ENCODE measurements at regions not wholly inside any gene's neighbourhood (a gene's known extent, or its start where the extent isn't known, plus 50 kb on each side); places are given as distances from the start of the nearest gene placed in this dataset.

- H3K27ac Mint-ChIP-seq (ENCODE audit: unreplicated experiment) = no peak overlapping the region
- no peaks in the 10 kb centered on the region for H3K9me3 Mint-ChIP-seq (ENCODE audit: unreplicated experiment)
- no peaks in the 10 kb centered on the region for H3K27me3 Mint-ChIP-seq (ENCODE audit: unreplicated experiment)
- no peak for DNase-seq (ENCODE audit: extremely low spot score, unreplicated experiment)
- no peaks in the 10 kb centered on the region for H3K36me3 Mint-ChIP-seq (ENCODE audit: unreplicated experiment)
- TF ChIP-seq, protein P1, sequence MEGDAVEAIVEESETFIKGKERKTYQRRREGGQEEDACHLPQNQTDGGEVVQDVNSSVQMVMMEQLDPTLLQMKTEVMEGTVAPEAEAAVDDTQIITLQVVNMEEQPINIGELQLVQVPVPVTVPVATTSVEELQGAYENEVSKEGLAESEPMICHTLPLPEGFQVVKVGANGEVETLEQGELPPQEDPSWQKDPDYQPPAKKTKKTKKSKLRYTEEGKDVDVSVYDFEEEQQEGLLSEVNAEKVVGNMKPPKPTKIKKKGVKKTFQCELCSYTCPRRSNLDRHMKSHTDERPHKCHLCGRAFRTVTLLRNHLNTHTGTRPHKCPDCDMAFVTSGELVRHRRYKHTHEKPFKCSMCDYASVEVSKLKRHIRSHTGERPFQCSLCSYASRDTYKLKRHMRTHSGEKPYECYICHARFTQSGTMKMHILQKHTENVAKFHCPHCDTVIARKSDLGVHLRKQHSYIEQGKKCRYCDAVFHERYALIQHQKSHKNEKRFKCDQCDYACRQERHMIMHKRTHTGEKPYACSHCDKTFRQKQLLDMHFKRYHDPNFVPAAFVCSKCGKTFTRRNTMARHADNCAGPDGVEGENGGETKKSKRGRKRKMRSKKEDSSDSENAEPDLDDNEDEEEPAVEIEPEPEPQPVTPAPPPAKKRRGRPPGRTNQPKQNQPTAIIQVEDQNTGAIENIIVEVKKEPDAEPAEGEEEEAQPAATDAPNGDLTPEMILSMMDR (IDR thresholded peaks at IDR 0.05) = no peak
- no peak overlapping the region for H3K4me3 Mint-ChIP-seq (ENCODE audit: unreplicated experiment)
- peaks cover 39% of the 10 kb centered on the region for H3K4me1 Mint-ChIP-seq (ENCODE audit: unreplicated experiment)
These were observed 151.0 kb downstream of the SEC14L1 start for GRCh38 chr17:77291591-77292386.

- Mint-ChIP-seq H3K4me3 (ENCODE audit: unreplicated experiment) (no peak overlapping the region), H3K36me3 (ENCODE audit: unreplicated experiment) (no peaks in the 10 kb centered on the region), H3K27me3 (ENCODE audit: unreplicated experiment) (no peaks in the 10 kb centered on the region), H3K4me1 (ENCODE audit: unreplicated experiment) (peaks cover 37% of the 10 kb centered on the region), H3K27ac (ENCODE audit: unreplicated experiment) (no peak overlapping the region), H3K9me3 (ENCODE audit: unreplicated experiment) (no peaks in the 10 kb centered on the region)
- DNase-seq (ENCODE audit: extremely low spot score, unreplicated experiment) = no peak
- TF ChIP-seq, protein P1 (IDR thresholded peaks at IDR 0.05) = no peak
These were observed 154.0 kb downstream of the SEC14L1 start for GRCh38 chr17:77294761-77295160.

- Mint-ChIP-seq H3K9me3 (ENCODE audit: unreplicated experiment) (no peaks in the 10 kb centered on the region), H3K27ac (ENCODE audit: unreplicated experiment) (no peak overlapping the region), H3K4me1 (ENCODE audit: unreplicated experiment) (peaks cover 35% of the 10 kb centered on the region), H3K4me3 (ENCODE audit: unreplicated experiment) (no peak overlapping the region), H3K36me3 (ENCODE audit: unreplicated experiment) (no peaks in the 10 kb centered on the region), H3K27me3 (ENCODE audit: unreplicated experiment) (no peaks in the 10 kb centered on the region)
- DNase-seq (ENCODE audit: extremely low spot score, unreplicated experiment) = no peak
- TF ChIP-seq, protein P1 (IDR thresholded peaks at IDR 0.05) = no peak
These were observed 154.6 kb downstream of the SEC14L1 start for GRCh38 chr17:77295241-77295853.

DNA sequence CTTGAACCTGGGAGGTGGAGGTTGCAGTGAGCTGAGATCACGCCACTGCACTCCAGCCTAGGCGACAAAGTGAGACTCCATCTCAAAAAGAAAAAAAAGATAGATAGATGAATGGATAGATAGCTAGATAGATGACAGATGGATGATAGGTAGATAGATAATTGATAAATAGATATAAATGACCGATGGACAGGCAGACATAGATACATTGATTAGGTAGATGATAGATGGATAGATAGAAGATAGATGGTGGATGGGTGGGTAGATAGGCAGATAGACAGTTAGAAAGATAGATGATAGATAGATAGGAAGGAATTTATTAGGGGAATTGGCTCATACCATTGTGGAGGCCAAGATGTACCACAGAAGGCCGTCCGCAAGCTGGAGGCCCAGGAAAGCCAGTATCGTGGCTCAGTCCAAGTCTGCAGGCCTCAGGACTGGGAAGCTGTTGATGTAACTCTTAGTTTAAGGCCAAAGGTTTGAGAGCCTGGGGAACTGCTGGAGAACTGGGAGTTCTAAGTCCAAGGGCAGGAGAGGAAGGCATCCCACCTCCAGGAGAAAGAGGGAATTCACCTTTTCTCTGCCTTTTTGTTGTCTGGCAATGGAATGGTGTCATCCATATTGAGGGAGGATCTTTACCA is 156.1 kb downstream of the SEC14L1 start:
- Mint-ChIP-seq H3K36me3 (ENCODE audit: unreplicated experiment) (no peaks in the 10 kb centered on the region), H3K27me3 (ENCODE audit: unreplicated experiment) (no peaks in the 10 kb centered on the region), H3K27ac (ENCODE audit: unreplicated experiment) (no peak overlapping the region), H3K4me3 (ENCODE audit: unreplicated experiment) (no peak overlapping the region), H3K9me3 (ENCODE audit: unreplicated experiment) (no peaks in the 10 kb centered on the region), H3K4me1 (ENCODE audit: unreplicated experiment) (peaks cover 34% of the 10 kb centered on the region)
- no peak for DNase-seq (ENCODE audit: extremely low spot score, unreplicated experiment)
- TF ChIP-seq, protein P1 (IDR thresholded peaks at IDR 0.05) = no peak

All from osteocyte (in vitro differentiated cells).